GM18858 (cell line): ENCODE measurements at regions not wholly inside any gene's neighbourhood (a gene's known extent, or its start where the extent isn't known, plus 50 kb on each side); places are given as distances from the start of the nearest gene placed in this dataset.

Source experiments
- ATAC-seq: cut with Tn5 transposase; IDR thresholded peaks from one replicate; pipeline ENCODE4 v1.9.1; 2021; ENCODE audit not compliant: unreplicated experiment

GRCh38 chr10:125283836-125284614, 123.7 kb upstream of the CTBP2 start:
- no peak for ATAC-seq

GRCh38 chr10:125283191-125283835, 123.0 kb upstream of the CTBP2 start:
- no peak for ATAC-seq

GRCh38 chr10:125281091-125281490, 120.7 kb upstream of the CTBP2 start:
- ATAC-seq = no peak

DNA sequence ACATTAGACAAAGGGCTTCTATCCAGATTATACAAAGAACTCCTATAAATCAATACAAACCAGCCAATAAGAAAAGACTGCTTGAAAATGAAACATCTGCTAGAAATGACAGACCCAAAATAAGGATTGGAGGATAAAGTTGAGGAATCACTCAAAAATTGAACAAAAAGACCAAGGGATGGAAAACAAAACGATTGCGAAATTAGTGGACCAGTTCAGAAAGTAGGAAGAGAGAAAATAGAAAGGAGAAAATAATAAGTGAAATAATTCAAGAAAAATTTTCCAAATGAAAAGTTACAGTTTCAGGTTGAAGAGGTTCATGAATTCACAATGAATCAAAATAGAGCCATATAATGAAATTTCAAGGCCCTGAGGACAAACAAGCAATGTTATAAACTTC, 115.8 kb upstream of the CTBP2 start:
- no peak for ATAC-seq

GRCh38 chr10:125274961-125275360, 114.6 kb upstream of the CTBP2 start:
- no peak for ATAC-seq

- no peak for ATAC-seq
These were observed 112.7 kb upstream of the CTBP2 start for GRCh38 chr10:125273023-125273422.

GRCh38 chr10:125269716-125270115, 109.4 kb upstream of the CTBP2 start:
- no peak for ATAC-seq

DNA sequence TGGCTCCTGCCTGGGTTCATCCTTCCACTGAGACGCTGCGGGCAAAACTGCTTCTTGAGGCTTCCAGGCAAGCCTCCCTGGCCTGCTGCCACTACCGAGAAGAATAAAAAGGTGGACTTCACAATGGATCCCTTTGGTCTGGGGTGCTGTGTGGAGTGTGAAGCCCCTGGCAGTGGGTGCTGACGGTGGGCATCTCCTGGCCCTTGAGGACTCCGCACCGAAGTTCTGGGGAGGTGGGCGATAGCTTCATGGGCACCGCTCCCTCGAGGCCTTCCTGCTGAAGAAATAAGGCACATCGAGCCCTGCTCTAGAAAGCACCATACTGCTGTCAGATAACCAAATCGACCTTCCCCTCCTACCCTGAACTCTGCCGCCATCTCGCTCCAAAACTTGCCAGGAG, 106.6 kb upstream of the CTBP2 start:
- ATAC-seq = no peak

DNA sequence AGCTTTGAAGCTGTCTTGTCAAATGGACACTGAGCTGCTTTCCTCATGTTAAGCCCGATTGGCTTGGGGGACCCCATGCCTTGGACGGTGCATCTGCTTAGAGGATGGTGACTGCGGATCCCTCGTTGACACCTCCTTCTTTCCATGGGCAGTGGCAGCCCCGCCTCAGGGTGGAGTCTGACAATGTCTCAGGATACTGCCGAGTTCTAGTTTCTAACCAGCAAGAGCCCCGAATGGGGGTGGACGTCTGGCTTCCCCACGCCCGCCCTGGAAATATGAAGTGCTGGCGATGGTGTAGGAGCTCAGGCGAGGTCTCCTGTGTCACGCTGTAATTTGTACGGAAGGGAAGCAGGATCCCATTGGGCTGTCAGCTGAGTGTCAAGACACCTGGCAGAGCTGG, 106.2 kb upstream of the CTBP2 start:
- ATAC-seq = no peak

DNA sequence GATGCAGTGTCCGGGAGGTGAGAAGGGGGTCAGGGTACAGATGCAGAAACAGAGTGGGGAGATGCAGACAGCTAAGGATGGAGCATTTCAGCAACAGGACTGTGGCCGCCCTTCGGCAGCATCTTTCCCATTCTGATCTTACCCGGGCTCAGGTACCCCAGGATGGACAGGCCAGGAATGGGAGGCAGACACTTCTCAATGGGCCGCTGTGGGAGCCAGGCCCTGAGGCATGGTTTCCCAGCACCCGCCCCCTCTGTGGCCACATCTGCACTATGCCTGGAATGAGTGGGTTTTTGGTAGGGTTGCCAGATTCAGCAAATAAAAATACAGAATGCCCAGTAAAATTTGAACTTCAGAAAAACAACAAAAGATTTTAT, 105.2 kb upstream of the CTBP2 start:
- ATAC-seq = no peak

- no peak for ATAC-seq
These were observed 104.6 kb upstream of the CTBP2 start for GRCh38 chr10:125264757-125265578.

- ATAC-seq = no peak
These were observed 103.7 kb upstream of the CTBP2 start for GRCh38 chr10:125264091-125264490.

DNA sequence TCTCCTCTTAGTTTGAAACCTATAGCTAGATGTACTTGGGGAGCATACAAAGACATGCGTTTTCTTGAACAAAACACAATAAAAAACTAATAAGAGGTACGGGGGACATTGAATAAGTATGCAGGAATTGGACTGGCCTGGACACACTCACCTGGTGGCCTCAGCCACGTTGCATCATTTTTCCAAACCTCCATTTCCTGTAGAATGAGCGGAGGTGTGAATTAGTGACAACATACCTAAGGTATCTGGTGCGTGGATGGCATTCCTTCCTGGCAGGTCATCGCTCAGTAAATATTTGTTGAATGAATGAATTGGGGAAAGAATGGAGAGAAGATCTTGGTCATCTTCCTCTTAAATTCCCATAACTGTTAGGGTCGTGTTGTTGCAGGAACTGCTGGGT, 103.2 kb upstream of the CTBP2 start:
- no peak for ATAC-seq

- no peak for ATAC-seq
These were observed 102.6 kb upstream of the CTBP2 start for GRCh38 chr10:125262920-125263319.

DNA sequence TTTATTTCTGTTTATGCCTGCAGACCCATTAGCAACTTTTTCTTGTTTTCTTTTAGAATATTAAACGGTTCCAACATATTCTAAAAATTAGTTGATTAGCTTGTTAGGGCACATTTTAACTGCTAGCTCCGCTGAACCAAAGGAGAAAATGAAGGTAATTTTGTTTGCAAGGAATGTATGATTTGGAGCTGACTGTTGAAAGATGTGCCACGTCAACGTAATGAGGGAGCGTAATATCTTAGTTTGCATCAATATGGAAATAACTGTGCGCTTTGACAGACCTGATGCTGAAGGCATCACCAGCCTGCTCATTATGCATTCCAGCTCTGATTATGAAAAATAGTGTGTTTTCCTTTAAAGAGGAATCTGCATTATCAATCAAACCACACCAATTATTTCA, 102.0 kb upstream of the CTBP2 start:
- ATAC-seq = no peak

- ATAC-seq = no peak
These were observed 101.3 kb upstream of the CTBP2 start for GRCh38 chr10:125261491-125262186.

GRCh38 chr10:125260260-125260659, 99.9 kb upstream of the CTBP2 start:
- no peak for ATAC-seq

- no peak for ATAC-seq
These were observed 99.3 kb upstream of the CTBP2 start for GRCh38 chr10:125259651-125260050.

DNA sequence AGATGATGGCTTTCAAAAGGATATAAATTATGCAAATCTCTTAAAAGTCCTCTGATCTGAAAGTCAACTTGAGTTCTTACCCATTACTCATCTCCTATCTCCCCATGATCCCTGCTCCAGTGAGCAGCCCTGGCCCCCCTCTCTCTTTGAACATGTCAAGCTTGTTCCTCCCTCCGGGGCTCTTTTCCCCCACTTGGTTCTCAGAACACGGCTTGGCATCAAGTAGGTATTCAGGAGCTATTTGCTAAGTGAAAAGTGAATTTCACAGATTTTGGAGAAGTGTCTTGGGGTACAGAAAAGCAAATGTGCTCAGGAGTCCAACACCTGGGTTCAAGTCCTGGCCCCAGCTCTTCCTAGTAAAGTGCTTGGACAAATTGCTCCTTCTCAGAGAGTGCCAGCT, 98.3 kb upstream of the CTBP2 start:
- ATAC-seq = no peak

DNA sequence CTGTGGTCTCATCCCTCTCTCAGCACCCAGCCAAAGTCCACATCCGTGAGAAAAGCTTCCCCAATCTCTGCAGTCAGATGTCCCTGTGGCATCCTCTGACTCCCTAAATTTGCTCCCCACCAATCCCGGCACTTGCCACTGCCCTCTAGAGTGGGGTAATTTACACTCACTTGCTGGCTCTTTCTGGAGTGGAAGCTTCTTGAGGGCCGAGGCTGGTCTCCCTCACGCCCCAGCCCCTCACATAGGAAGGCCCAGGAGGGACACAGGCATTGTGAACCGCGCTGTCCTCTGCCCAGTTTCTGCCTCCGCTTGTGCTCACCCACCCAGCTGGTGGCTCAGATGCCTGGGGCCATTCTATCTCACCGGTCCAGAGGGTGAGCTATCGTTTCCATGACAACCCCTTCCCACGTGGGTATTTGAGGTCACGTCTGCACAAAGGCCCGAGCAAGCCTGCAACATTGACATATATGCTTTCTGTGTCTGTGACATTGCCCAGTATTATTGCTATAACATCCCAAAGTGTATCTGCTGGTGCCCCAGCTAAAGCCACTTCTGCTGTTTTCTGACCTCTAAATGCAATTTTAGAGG, 97.3 kb upstream of the CTBP2 start:
- no peak for ATAC-seq

GRCh38 chr10:125256026-125256425, 95.7 kb upstream of the CTBP2 start:
- no peak for ATAC-seq
